ENCODE measurements at regions not wholly inside any gene's neighbourhood (a gene's known extent, or its start where the extent isn't known, plus 50 kb on each side); places are given as distances from the start of the nearest gene placed in this dataset.

DNA sequence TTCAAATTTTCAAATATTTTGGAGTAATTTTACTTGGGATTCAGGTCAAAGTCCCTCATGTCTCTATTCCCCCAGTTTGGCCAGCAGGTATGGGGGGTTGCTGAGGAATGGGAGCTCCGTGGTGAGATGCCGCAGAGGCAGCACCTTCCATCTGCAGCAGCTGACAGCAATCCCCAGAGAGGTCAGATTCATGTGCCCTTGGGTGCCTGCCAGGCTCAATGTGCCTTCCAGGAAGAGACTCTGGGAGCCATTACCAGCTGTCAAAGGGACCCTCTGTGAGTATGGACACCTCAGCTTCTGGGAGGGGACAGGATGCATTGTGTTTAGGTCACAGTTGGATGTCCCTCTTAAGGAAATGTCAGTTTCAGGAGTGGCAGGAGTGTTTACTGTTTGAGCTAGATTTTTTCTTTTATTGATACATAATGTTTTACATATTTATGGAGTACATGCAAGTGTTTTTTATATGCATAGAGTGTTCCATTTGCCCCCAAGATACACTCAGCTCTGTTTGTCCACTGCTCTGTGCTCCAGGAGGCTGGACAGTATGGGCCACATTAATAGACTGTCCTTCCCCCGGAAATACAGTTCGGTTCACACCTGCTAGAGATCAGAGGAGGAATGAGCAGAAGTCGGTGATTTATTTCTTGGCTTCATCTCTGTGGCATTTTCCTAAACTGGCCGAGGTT, 75.3 kb upstream of the GRB10 start:
- TF ChIP-seq, protein P1, sequence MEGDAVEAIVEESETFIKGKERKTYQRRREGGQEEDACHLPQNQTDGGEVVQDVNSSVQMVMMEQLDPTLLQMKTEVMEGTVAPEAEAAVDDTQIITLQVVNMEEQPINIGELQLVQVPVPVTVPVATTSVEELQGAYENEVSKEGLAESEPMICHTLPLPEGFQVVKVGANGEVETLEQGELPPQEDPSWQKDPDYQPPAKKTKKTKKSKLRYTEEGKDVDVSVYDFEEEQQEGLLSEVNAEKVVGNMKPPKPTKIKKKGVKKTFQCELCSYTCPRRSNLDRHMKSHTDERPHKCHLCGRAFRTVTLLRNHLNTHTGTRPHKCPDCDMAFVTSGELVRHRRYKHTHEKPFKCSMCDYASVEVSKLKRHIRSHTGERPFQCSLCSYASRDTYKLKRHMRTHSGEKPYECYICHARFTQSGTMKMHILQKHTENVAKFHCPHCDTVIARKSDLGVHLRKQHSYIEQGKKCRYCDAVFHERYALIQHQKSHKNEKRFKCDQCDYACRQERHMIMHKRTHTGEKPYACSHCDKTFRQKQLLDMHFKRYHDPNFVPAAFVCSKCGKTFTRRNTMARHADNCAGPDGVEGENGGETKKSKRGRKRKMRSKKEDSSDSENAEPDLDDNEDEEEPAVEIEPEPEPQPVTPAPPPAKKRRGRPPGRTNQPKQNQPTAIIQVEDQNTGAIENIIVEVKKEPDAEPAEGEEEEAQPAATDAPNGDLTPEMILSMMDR (IDR thresholded peaks at IDR 0.05; ENCODE audit: borderline replicate concordance, extremely low read depth, low read length, poor library complexity, severe bottlenecking) = no peak
- TF ChIP-seq EZH2 (IDR thresholded peaks at IDR 0.05; ENCODE audit: borderline replicate concordance, low read depth, low read length, severe bottlenecking) = no peak
